ENCODE measurements at regions not wholly inside any gene's neighbourhood (a gene's known extent, or its start where the extent isn't known, plus 50 kb on each side); places are given as distances from the start of the nearest gene placed in this dataset.

DNA sequence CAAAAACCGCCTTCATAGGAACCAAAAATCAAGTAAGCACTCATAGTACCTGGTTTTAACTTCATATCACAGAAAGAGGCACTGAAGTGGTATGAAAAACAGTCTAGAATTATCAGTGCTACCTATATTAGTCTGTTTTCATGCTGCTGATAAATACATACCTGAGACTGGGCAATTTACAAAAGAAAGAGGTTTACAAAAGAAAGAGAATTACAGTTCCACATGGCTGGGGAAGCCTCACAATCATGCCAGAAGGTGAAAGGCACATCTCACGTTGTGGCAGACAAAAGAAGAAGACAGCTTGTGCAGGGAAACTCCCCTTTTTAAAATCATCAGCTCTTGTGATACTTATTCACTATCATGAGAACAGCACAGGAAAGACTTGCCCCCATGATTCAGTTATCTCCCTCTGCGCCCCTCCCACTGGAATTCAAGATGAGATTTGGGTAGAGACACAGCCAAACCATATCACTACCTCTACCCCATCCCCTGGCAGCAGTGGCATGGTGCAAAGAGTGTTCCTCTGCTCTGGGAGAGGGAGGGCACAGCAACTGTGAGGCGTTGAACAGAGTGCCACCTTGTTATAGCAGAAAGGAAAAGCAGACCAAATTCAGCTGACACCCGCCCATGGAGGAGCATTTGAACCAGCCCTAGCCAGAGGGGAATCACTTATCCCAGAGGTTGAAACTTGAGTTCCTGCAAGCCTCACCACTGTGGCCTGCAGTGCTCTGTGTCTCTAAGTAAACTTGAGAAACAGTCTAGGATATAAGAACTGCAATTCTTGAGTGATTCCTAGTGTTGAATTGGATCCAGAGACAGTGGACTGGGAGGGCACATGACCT is 61.9 kb upstream of the PTPRZ1 start:
- H3K36me3 ChIP-seq (ENCODE audit: insufficient read depth, low read length), result no peaks in the 10 kb centered on the region
- H3K4me3 ChIP-seq, result no peak overlapping the region
- no peak for DNase-seq (ENCODE audit: low read depth, low spot score)
- H3K27ac ChIP-seq, result no peak overlapping the region
- no peaks in the 10 kb centered on the region for H3K9me3 ChIP-seq (ENCODE audit: low read depth, low read length)
- no peak for TF ChIP-seq POLR2AphosphoS5 (IDR thresholded peaks at IDR 0.05; ENCODE audit: borderline replicate concordance, low read depth, low read length)
- TF ChIP-seq FOXP2 (optimal IDR thresholded peaks at IDR 0.05; ENCODE audit: control extremely low read depth, extremely low read length, insufficient read depth), result no peak
- no peak for TF ChIP-seq EZH2 (IDR thresholded peaks at IDR 0.05)
- no peak overlapping the region for H3K9ac ChIP-seq (ENCODE audit: insufficient read length)

DNA sequence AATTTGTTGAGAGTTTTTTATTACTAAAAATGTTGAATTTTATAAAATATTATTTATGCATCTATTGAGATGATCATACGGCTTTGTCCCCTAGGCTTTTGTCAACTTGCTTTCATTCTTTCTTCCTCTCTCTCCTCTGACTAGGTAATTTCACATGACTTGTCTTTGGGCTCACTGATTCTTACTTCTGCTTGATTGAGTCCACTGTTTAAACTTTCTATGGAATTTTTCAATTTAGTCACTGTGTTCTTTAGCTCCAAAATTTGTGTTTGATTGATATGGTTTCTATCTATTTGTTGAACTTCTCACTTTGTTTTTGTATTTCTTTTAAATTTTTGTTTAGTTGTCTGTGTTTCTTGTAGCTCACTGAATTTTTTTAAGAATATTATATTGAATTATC is 65.9 kb upstream of the PTPRZ1 start:
- H3K9ac ChIP-seq (ENCODE audit: insufficient read length), result no peak overlapping the region
- no peak for TF ChIP-seq POLR2AphosphoS5 (IDR thresholded peaks at IDR 0.05; ENCODE audit: borderline replicate concordance, low read depth, low read length)
- no peak for TF ChIP-seq EZH2 (IDR thresholded peaks at IDR 0.05)
- no peak for TF ChIP-seq FOXP2 (optimal IDR thresholded peaks at IDR 0.05; ENCODE audit: control extremely low read depth, extremely low read length, insufficient read depth)
- DNase-seq (ENCODE audit: low read depth, low spot score), result no peak
- no peaks in the 10 kb centered on the region for H3K36me3 ChIP-seq (ENCODE audit: insufficient read depth, low read length)
- H3K9me3 ChIP-seq (ENCODE audit: low read depth, low read length), result no peaks in the 10 kb centered on the region
- no peak overlapping the region for H3K4me3 ChIP-seq
- no peak overlapping the region for H3K27ac ChIP-seq

DNA sequence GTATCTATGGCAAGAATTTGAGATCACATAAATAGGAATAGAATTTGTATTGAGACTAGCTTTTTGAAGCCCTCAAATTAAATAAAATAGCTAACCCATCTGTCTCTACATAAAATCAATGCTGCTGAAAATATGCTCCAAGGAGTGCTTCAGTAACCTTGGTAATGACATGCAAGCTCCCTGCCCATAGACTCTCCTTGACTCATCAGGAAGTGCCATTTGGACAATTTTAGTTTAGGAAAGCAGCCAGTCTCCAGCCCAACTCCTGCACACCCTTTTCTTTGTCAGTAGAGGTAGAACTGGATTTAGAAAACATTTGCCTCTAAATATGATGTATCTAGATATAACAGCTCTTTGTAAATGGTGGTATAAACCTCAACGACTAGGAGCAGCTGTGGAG is 69.9 kb upstream of the PTPRZ1 start:
- no peak for DNase-seq (ENCODE audit: low read depth, low spot score)
- Histone ChIP-seq H3K9ac (ENCODE audit: insufficient read length) (no peak overlapping the region), H3K4me3 (no peak overlapping the region), H3K36me3 (ENCODE audit: insufficient read depth, low read length) (no peaks in the 10 kb centered on the region), H3K27ac (no peak overlapping the region), H3K9me3 (ENCODE audit: low read depth, low read length) (no peaks in the 10 kb centered on the region)
- TF ChIP-seq FOXP2 (optimal IDR thresholded peaks at IDR 0.05; ENCODE audit: control extremely low read depth, extremely low read length, insufficient read depth) (no peak), POLR2AphosphoS5 (IDR thresholded peaks at IDR 0.05; ENCODE audit: borderline replicate concordance, low read depth, low read length) (no peak), EZH2 (IDR thresholded peaks at IDR 0.05) (no peak)

DNA sequence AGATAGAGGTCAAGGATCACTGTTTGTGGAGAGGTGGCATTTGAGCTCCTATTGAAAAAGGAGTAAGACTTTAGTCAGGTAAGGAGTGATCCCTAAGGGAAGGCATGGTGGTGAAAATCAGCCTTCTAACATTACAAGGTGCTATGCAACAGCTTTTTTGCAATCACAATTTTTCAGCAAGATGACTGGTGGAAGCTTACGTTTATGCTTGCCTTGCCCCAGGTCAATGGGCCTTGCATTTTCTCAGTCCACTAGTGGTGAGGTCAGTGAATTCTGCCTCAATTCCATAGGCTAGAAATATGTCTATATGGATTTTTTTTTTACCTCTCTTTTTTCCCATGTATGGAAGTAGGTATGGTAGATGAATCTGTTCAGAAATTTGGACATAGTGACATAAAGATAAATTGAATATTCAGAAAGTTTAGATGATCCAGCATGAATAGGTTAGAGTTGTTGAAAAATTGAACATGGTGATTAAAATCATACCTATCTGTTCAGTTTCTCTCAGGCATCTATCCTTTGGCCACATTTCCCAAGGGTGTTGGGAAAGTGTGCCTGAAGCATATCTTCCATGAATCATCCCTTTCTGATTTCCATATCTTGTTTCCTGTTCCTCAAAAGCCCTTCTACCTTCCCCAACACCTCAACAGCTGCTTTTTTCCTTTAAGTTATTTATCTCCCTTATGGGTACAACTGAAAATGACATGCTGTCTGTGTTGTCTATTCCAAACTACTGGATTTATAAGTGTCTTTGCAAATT is 71.9 kb upstream of the PTPRZ1 start:
- Histone ChIP-seq H3K9me3 (ENCODE audit: low read depth, low read length) (no peaks in the 10 kb centered on the region), H3K27ac (no peak overlapping the region), H3K4me3 (no peak overlapping the region), H3K9ac (ENCODE audit: insufficient read length) (no peak overlapping the region), H3K36me3 (ENCODE audit: insufficient read depth, low read length) (no peaks in the 10 kb centered on the region)
- TF ChIP-seq EZH2 (IDR thresholded peaks at IDR 0.05), result no peak
- no peak for TF ChIP-seq FOXP2 (optimal IDR thresholded peaks at IDR 0.05; ENCODE audit: control extremely low read depth, extremely low read length, insufficient read depth)
- no peak for TF ChIP-seq POLR2AphosphoS5 (IDR thresholded peaks at IDR 0.05; ENCODE audit: borderline replicate concordance, low read depth, low read length)
- DNase-seq (ENCODE audit: low read depth, low spot score), result no peak

DNA sequence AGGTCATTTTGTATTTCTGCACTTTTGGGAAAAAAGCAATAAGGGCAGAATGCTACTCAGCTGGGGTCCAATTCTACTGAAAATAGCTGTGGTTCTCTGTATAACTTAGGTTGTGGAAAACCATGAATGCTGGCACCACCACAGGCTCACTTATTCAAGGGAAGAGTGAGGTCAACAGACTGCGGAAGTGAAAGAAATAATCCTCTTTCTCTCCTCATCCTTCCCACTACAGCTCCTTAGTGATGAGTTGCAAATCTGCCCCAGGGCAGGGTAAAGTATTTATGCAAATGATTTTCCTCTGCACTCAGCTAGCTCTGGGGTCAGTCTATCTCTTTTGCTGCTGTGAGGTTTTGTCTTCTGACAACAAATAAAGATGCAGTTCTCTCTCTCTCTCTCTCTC is 74.1 kb upstream of the PTPRZ1 start:
- Histone ChIP-seq H3K9ac (ENCODE audit: insufficient read length) (no peak overlapping the region), H3K4me3 (0 out of 2 replicates have a peak overlapping the region, but pooled peaks have one; percentile 10), H3K36me3 (ENCODE audit: insufficient read depth, low read length) (no peaks in the 10 kb centered on the region), H3K9me3 (ENCODE audit: low read depth, low read length) (no peaks in the 10 kb centered on the region), H3K27ac (no peak overlapping the region)
- peak; percentile 47 for DNase-seq (ENCODE audit: low read depth, low spot score)
- TF ChIP-seq POLR2AphosphoS5 (IDR thresholded peaks at IDR 0.05; ENCODE audit: borderline replicate concordance, low read depth, low read length) (no peak), EZH2 (IDR thresholded peaks at IDR 0.05) (no peak), FOXP2 (optimal IDR thresholded peaks at IDR 0.05; ENCODE audit: control extremely low read depth, extremely low read length, insufficient read depth) (no peak)

DNA sequence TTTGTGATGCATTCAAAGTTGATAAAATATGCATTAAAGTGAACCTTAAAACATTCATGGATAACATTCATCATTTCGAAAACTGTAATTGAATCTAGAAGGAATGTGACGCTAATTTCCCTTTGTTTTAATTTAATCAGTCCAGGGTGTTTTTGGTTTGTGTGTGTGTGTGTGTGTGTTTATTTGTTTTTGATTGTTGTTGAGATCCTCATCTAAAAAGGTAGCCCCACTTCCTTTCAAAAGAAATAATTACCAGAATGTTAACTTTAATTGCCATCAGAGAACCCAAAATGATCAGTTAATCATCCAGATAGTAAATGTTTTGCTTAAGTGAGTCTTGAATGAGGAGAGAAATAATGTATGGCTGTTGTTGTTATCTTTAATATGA is 74.5 kb upstream of the PTPRZ1 start:
- H3K27ac ChIP-seq, result no peak overlapping the region

DNA sequence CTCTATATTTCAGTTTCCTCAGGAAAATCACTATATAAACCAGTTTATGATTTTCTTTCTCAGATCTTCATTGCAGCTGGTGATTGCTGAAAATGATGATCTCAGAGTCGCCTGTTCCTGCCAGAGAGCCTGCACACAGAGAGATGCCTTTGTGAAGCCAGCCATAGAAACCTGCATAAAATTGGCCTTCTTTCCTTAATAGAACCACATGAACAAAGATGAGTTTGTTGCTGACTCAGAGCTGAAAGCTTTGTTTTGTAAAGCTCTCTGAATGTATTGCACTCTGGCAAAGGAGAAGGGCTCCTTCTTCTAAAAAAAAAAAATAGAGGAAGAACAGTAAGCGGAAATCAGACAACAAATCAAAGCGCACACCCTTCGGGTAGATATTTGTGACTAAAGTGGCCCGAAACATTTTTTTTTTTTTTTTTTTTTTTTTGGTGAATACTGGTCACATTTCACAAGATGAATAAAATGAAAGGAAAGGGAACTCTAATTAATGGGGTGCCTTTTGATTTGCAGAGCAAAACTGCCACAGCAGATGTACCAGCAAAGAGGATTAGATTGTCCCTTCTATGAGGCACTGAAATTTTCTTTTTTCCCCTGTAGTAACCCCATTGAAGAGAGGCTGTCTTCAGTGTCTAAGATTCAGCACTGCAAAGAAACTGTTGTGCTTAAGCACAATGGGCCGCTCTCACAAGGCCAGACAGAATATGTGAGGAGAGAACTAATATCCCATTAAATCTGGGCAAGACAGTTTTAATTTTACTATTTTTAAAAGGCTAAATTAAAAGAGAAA is 75.1 kb upstream of the PTPRZ1 start:
- no peak for TF ChIP-seq EZH2 (IDR thresholded peaks at IDR 0.05)
- no peak for TF ChIP-seq FOXP2 (optimal IDR thresholded peaks at IDR 0.05; ENCODE audit: control extremely low read depth, extremely low read length, insufficient read depth)
- TF ChIP-seq POLR2AphosphoS5 (IDR thresholded peaks at IDR 0.05; ENCODE audit: borderline replicate concordance, low read depth, low read length), result no peak
- Histone ChIP-seq H3K4me3 (no peak overlapping the region), H3K27ac (no peak overlapping the region), H3K9ac (ENCODE audit: insufficient read length) (no peak overlapping the region), H3K9me3 (ENCODE audit: low read depth, low read length) (no peaks in the 10 kb centered on the region), H3K36me3 (ENCODE audit: insufficient read depth, low read length) (no peaks in the 10 kb centered on the region)
- DNase-seq (ENCODE audit: low read depth, low spot score), result no peak

More for the DNA sequence above, 74.5 kb upstream of the PTPRZ1 start:
- TF ChIP-seq EZH2 (IDR thresholded peaks at IDR 0.05) (no peak), FOXP2 (optimal IDR thresholded peaks at IDR 0.05; ENCODE audit: control extremely low read depth, extremely low read length, insufficient read depth) (no peak), POLR2AphosphoS5 (IDR thresholded peaks at IDR 0.05; ENCODE audit: borderline replicate concordance, low read depth, low read length) (no peak)
- no peaks in the 10 kb centered on the region for H3K9me3 ChIP-seq (ENCODE audit: low read depth, low read length)
- H3K9ac ChIP-seq (ENCODE audit: insufficient read length), result no peak overlapping the region
- no peaks in the 10 kb centered on the region for H3K36me3 ChIP-seq (ENCODE audit: insufficient read depth, low read length)
- H3K4me3 ChIP-seq, result no peak overlapping the region
- no peak for DNase-seq (ENCODE audit: low read depth, low spot score)

Data from SK-N-MC (cell line).